Left kidney (tissue), 1 donor: ENCODE measurements at regions not wholly inside any gene's neighbourhood (a gene's known extent, or its start where the extent isn't known, plus 50 kb on each side); places are given as distances from the start of the nearest gene placed in this dataset.
"Not testable (repeated sequence)": the region's sequence is repeated elsewhere in the genome, so short reads cannot be mapped to it uniquely, and the experiment has no call there.

ENCODE experiments used
- DNase-seq: peaks from one replicate; pipeline ENCODE4 v3.0.0-alpha.2; 2013

- DNase-seq = no peak
Measured at GRCh38 chr5:145450286-145450885, 384.8 kb downstream of the PRELID2 start.

- no peak for DNase-seq
Measured at GRCh38 chr5:145449794-145450193, 385.3 kb downstream of the PRELID2 start.

GRCh38 chr5:145446875-145447274, 388.3 kb downstream of the PRELID2 start:
- DNase-seq = not testable (repeated sequence)

GRCh38 chr5:145446412-145446811, 388.7 kb downstream of the PRELID2 start:
- DNase-seq = no peak

- DNase-seq = no peak
Measured at GRCh38 chr5:145445027-145445426, 390.1 kb downstream of the PRELID2 start.

DNA sequence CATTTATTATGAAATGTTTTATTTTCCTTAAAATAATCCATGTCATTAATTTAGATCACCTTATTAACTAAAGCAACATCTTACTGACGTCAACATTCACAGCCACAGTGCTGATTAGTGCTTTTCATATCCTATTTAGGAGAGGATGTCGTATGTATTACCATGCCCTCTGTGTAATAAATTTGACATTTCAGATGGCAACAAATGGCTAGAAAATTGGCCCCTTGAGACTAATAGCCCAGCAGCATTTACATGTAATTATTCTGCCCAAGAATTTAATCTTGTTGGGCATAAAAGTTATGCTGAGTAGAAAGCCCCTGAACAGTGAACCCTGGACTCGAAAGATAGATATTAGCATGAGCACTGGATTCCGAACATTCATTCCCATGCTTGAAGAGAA, 391.2 kb downstream of the PRELID2 start:
- no peak for DNase-seq

GRCh38 chr5:145443366-145443765, 391.8 kb downstream of the PRELID2 start:
- no peak for DNase-seq

DNA sequence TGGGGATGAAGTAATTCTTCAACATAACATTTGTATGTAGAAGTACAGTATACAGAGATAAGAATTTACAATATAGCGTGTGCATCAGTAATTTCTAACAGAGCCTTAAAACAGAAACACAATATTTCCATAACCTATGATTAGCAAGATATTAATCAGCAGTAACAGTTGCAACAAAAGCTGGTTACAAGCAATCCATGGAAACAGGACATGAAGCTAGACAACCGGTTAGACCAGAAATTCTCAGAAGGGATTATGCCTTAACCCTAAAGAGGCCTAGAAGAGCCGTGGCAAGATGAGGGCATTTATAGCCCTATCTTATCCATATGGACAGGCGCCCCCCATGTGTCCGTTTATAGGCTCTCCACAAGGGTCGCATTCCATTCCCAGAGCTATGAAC, 392.5 kb downstream of the PRELID2 start:
- DNase-seq = not testable (repeated sequence)

GRCh38 chr5:145441228-145441627, 393.9 kb downstream of the PRELID2 start:
- DNase-seq = no peak

DNA sequence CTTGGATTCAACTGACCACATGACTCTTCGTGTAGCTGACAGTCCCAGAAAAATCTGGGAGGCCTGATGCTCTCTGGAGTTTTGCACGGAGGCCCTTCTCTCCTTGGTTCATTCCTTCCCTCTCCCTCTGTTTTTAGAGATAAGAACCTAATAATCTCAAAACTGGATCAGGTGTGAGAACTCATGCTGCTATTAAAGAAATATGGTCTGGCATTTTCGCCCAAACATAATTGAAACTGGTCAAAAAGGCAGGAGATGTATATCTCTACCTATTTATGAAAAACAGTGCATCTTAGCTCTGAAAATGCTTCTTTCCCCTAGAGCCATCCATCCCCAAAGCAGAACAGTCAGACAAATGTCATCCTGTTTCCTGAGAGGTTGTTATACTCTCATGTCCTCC, 397.5 kb downstream of the PRELID2 start:
- no peak for DNase-seq

GRCh38 chr5:145433077-145433476, 402.1 kb downstream of the PRELID2 start:
- no peak for DNase-seq

GRCh38 chr5:145429170-145429569, 406.0 kb downstream of the PRELID2 start:
- no peak for DNase-seq

- no peak for DNase-seq
Measured at GRCh38 chr5:145408048-145408341, 427.1 kb downstream of the PRELID2 start.

DNA sequence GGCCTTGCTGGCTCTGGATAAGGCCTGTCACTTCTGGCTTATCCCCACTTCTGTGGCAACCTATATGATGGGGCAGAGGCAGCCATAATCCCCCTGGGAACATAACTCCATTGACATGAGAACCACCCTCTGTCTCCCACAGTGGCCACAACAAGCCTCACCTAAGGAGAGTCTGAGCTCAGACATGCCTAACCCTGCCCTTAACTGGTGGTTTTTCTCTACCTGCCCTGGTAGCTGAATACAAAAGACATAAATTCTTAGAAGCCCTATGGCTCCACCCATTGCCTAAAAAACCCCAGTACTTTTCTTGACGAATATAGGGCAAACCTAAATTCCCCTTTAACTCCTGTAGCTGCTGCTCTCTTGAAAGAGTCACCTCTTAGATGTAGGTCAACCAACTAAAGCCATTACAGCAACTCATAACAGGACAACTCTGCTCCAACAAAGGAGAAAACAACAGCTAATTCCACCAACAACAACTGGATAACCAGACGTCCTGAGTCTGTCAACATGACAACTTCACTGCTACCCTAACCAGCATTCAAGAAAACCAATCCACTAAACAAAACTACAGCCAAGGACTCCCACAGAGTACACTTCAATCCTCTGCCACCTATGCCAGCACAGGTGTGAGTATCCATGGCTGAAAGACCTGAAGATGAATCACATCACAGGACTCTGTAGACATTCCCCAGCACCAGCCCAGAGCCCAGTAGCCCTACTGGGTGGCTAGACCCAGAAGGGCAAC, 427.7 kb downstream of the PRELID2 start:
- no peak for DNase-seq

DNA sequence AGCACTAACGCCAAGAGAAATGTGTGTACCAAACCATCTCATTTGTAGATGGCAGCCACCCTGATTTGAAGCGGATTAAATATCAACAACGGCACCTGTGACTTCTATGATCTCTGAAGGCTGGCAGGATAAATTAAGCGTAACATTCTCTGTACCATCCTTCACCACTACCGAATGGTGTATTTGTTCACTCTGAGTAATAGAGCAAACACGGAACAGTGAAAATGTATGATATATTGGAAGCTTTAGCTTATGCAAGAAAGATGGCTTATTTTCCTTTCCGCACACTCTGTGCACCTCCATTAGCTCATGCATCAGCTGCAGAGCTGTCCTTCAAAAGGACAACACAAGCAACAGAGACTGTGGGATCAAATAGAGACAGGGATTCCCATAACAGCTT, 431.1 kb downstream of the PRELID2 start:
- no peak for DNase-seq

- no peak for DNase-seq
Measured at GRCh38 chr5:145396888-145397287, 438.3 kb downstream of the PRELID2 start.

DNA sequence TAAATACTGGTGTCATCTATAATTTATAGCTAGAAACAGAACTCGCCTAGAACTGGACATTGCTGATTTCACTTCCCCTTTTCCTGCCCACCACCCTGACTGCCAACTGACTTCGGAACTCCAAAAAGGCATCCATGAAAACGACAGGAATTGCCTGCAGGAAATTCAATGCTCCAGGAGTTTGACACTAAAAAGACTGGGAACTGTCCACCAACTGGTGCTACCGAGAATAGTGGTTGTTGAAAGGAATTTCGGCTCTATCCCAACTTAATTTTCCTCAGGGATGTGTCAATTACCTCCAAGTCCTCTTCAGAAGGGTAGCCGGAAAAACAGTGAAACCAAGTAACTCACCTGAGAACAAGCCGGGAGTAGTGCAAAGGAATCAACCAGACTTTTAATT, 440.0 kb downstream of the PRELID2 start:
- not testable (repeated sequence) for DNase-seq

GRCh38 chr5:145393426-145393825, 441.7 kb downstream of the PRELID2 start:
- no peak for DNase-seq

- DNase-seq = no peak
Measured at GRCh38 chr5:145389047-145389446, 446.1 kb downstream of the PRELID2 start.

DNA sequence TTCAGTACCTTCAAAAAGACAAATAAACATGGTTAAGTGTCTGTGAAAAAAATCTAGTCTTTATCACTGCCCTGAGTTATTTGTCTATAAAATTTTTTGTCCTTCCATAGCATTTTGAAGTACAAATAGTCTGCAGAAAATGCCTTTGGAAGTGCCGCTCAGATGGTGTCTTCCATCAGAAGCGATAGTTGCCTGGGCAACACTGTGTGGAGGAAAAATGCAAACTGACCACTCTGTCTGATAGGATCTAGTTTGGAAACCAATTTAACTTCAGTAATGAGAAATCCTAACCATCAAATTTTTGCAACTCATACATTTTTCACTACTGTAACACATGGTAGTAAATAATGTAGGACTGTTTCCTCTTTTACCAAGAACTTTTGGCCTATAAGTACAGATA, 449.9 kb downstream of the PRELID2 start:
- no peak for DNase-seq

- no peak for DNase-seq
Measured at GRCh38 chr5:145378226-145378625, 456.9 kb downstream of the PRELID2 start.

GRCh38 chr5:145375521-145375920, 459.6 kb downstream of the PRELID2 start:
- no peak for DNase-seq

DNA sequence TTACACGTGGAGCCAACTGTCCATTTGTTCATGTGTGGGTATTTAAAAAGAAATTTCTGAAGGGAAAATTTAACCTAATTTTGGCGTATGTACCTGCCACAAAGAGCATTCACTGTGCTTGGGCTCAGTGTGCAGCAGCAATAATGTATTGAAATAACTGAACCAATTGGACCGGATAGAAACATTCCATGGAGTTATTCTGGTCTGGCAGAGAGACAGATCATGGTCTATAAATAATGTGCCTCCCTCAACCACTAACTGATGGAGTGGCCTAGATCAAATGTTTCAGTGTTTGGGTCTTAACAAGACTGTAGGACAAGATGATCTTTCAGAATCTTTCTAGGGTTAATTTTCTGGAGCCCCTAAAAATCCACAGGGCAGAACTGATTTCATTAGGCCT, 469.7 kb downstream of the PRELID2 start:
- no peak for DNase-seq

GRCh38 chr5:145362266-145362665, 472.9 kb downstream of the PRELID2 start:
- no peak for DNase-seq
